NCI-H2107 (cell line): ENCODE measurements at regions not wholly inside any gene's neighbourhood (a gene's known extent, or its start where the extent isn't known, plus 50 kb on each side); places are given as distances from the start of the nearest gene placed in this dataset.
"Not testable (repeated sequence)": the region's sequence is repeated elsewhere in the genome, so short reads cannot be mapped to it uniquely, and the experiment has no call there.

Experiments used
- DNase-seq: peaks from one replicate; lab custom pipeline; 2025; lab: John Stamatoyannopoulos, UW

DNA sequence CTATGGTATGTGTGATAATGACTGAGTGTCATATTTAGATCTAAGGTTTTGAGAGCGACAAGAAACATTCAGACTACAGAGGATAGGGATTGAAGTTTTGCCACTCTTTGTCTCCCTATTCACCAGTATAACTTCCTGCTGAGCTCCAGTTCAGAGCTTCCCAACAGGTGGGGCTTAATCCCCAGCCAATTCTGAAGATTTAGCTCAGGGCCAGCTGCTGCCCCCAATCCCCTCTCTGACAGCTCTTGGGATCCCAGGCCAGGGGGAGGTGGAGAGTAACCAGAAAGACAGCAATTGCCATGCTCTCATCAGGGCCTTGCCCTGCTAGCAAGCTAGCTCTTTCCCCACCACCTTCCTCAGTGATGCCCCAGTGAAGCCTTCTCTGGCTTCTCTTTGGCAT lies 57.8 kb downstream of the TRIL start:
- no peak for DNase-seq

- DNase-seq, result no peak
These were observed 64.2 kb downstream of the TRIL start for GRCh38 chr7:28893888-28894287.

GRCh38 chr7:28891876-28892234 lies 66.3 kb downstream of the TRIL start:
- DNase-seq, result not testable (repeated sequence)

DNA sequence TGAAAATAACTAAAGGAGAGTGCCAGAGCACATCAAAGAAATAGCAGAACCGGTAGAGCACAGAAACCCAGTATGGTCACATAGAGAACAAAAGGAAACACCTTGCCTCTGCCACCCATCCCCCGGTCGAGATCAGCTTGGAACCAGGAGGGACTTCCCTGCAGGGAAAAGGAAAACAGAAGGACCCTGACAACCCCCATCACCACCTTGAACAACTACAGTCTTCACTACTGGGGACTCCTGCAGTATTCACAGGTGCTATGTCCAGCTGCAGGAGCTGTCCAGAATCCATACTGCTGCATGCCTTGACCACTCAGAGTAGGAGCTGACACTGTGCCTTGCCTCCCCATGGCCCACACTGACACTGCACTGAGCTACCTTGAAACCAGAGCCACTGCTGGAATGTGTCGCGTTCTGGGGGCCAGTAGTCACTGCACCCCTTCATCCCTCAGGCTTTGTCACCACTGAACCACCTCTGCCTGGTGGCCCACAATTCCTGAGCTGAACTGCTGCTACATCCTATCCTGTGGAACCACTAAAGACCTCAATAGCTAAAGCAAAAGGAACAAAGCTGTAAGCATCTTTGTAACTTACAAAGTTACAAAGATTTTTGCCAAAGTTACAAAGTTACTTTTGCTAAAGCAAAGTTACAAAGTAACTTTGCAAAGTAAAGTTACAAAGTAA lies 66.8 kb downstream of the TRIL start:
- no peak for DNase-seq

DNA sequence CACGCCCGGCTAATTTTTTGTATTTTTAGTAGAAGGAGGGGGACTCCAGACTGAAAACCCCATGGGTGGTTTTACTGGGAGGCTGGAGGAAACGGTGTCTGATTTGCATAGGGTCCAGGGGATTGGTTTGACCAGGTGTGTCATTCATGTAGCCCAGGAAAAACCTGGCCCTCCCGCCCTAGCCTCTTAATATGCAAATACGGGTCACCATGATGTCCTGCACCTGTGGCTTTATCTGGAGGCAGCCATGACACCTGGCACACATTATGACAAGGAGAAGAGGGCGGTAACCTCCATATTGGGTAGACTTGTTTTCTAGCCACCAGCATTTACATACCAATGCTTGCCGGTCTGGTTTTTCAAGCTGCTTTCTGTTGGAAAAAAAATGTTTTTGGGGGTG lies 68.0 kb downstream of the TRIL start:
- DNase-seq, result no peak

GRCh38 chr7:28889290-28889689 lies 68.8 kb downstream of the TRIL start:
- peak; percentile 8 for DNase-seq

GRCh38 chr7:28885771-28886170 lies 72.4 kb downstream of the TRIL start:
- DNase-seq, result no peak

DNA sequence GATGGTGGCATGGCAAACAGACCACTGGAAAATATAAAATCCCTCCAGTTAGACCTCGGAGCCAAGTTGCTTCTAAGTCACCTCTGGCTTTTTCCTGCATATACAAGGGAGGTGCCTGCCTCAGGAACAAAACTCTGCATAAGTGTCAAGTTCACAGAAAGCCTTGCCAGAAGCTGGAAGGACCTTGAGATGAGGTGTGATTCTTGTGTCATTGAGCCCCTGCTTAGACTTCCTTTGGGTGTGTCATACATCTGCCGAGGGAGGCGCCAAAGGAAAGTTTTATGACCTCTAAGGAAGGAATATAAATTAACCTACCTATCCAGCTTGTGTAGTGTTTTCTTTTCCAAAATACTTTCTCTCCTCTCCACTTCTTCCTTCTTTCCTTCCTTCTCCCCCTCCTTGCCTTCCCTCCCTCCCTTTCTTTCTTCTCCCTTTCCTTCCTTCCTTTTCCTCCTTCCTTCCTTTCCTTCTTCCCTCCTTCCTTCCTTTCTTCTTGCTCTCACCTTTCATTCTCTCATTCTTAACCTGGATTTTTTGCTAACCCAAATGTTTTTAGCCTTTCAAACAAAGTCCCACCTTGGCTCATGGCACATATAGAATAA lies 75.2 kb downstream of the TRIL start:
- DNase-seq, result no peak

DNA sequence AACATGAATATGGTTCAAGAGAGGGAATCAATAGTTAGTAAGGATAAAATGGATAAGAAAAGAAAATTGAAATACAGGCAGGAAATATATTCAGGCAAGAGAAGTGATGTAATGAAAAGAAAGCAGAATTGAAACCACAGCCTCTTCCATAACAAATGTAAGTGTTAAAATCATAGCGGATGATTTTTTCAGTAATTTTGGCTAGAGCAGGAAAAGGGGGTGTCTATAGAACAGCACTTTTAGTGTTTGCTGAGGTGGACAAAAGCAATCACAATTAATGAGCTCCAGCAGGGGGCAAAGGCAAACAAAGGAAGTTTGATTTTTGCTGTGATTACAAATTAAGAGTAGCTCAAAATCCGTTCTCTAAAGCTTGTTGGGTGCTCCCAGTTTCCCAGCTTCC lies 79.0 kb downstream of the TRIL start:
- DNase-seq, result no peak

DNA sequence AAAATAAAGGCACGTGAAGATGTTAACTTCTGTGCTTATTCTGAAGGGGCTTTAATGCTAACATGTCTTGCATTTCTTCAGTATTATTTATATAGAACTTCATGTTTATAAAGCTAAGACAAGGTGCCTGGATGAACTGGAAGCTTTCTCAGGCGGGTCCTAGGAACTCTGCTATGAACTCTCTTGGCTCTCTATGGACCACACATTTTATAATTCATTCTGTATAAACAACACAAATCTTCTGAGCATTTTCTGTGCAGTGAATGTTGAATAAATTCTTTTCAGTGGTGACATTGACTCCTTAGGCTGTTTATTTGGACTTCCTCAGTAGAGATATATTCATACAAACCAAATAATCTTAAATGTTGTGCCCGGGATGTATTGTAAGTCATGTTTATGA lies 79.6 kb downstream of the TRIL start:
- DNase-seq, result no peak
